WTC11 (cell line): ENCODE measurements at regions not wholly inside any gene's neighbourhood (a gene's known extent, or its start where the extent isn't known, plus 50 kb on each side); places are given as distances from the start of the nearest gene placed in this dataset.

Experiments
- ATAC-seq: fragments of 200-7000 bp; cut with Tn5 transposase; 2 replicates; pipeline ENCODE4 v1.10.0; 2021; ENCODE audit warnings: mild to moderate bottlenecking, moderate library complexity
- CTCF ChIA-PET: fragments of 300-600 bp; sonication (Branson Sonifier 250); formaldehyde crosslinking; loops from one replicate; lab custom pipeline; 2021; ENCODE audit warnings: antibody characterized with exemption; lab: Charles Lee
- POLR2A ChIA-PET: fragments of 350-600 bp; sonication (Branson Sonifier 250); formaldehyde crosslinking; loops from one replicate; lab custom pipeline; 2021; ENCODE audit warnings: antibody characterized with exemption; lab: Charles Lee
- DNase-seq: peaks from one replicate; pipeline ENCODE4 v3.0.0; 2021; ENCODE audit warnings: low spot score
- H3K27ac Mint-ChIP-seq: 2 replicates; pipeline ENCODE4 v1.8.0; 2021; ENCODE audit warnings: mixed read lengths
- H3K27me3 Mint-ChIP-seq: 2 replicates; pipeline ENCODE4 v1.8.0; 2021; ENCODE audit warnings: low read depth, mild to moderate bottlenecking, moderate library complexity, mixed read lengths
- H3K36me3 Mint-ChIP-seq: 2 replicates; pipeline ENCODE4 v1.8.0; 2021; ENCODE audit warnings: mixed read lengths
- H3K4me1 Mint-ChIP-seq: 2 replicates; pipeline ENCODE4 v1.8.0; 2022; ENCODE audit warnings: mixed read lengths
- H3K4me3 Mint-ChIP-seq: 2 replicates; pipeline ENCODE4 v1.8.0; 2021; ENCODE audit warnings: mild to moderate bottlenecking, moderate library complexity, mixed read lengths
- H3K9me3 Mint-ChIP-seq: 2 replicates; pipeline ENCODE4 v1.8.0; 2021; ENCODE audit warnings: mixed read lengths
- AR ChIP-seq: fragments of 250-450 bp; sonication (Bioruptor Pico); IDR thresholded peaks from 2 replicates; pipeline ENCODE4 v1.9.0; 2021; ENCODE audit warnings: mild to moderate bottlenecking
- CREM ChIP-seq: sonication (generic); formaldehyde crosslinking; IDR thresholded peaks from 2 replicates; pipeline ENCODE4 v1.8.1; 2022; ENCODE audit warnings: mild to moderate bottlenecking, missing genetic modification reagents, moderate library complexity
- FOXK1 ChIP-seq: sonication (generic); formaldehyde crosslinking; IDR thresholded peaks from 2 replicates; pipeline ENCODE4 v1.8.0; 2022; ENCODE audit warnings: mild to moderate bottlenecking, moderate library complexity, missing genetic modification reagents
- FOXP4 ChIP-seq: sonication (generic); formaldehyde crosslinking; IDR thresholded peaks from 2 replicates; pipeline ENCODE4 v1.8.0; 2022; ENCODE audit warnings: mild to moderate bottlenecking, missing genetic modification reagents
- GABPB1 ChIP-seq: sonication (generic); formaldehyde crosslinking; IDR thresholded peaks from 2 replicates; pipeline ENCODE4 v1.8.1; 2023; ENCODE audit warnings: mild to moderate bottlenecking, missing genetic modification reagents
- MYBL2 ChIP-seq: sonication (generic); formaldehyde crosslinking; IDR thresholded peaks from 2 replicates; pipeline ENCODE4 v1.8.1; 2023; ENCODE audit warnings: mild to moderate bottlenecking, moderate library complexity, missing genetic modification reagents
- NFATC4 ChIP-seq: fragments of 250-450 bp; sonication (Bioruptor Pico); IDR thresholded peaks from 2 replicates; pipeline ENCODE4 v1.9.0; 2021; ENCODE audit warnings: mild to moderate bottlenecking
- NR1H2 ChIP-seq: sonication (generic); formaldehyde crosslinking; IDR thresholded peaks from 2 replicates; pipeline ENCODE4 v1.9.0; 2021; ENCODE audit warnings: mild to moderate bottlenecking, moderate library complexity, missing genetic modification reagents
- RELA ChIP-seq: sonication (generic); formaldehyde crosslinking; IDR thresholded peaks from 2 replicates; pipeline ENCODE4 v1.8.1; 2022; ENCODE audit warnings: missing genetic modification reagents, mild to moderate bottlenecking, borderline replicate concordance
- RORB ChIP-seq: fragments of 250-450 bp; sonication (Bioruptor Pico); IDR thresholded peaks from 2 replicates; pipeline ENCODE4 v1.9.0; 2021; ENCODE audit warnings: mild to moderate bottlenecking
- SP1 ChIP-seq: sonication (generic); formaldehyde crosslinking; conservative IDR thresholded peaks from 2 replicates; pipeline ENCODE4 v1.8.1; 2022; ENCODE audit warnings: missing genetic modification reagents
- TEAD1 ChIP-seq: sonication (generic); formaldehyde crosslinking; IDR thresholded peaks from 2 replicates; pipeline ENCODE4 v1.8.0; 2022; ENCODE audit warnings: mild to moderate bottlenecking, missing genetic modification reagents
- ZNF219 ChIP-seq: sonication (generic); formaldehyde crosslinking; IDR thresholded peaks from 2 replicates; pipeline ENCODE4 v1.8.0; 2023; ENCODE audit warnings: missing genetic modification reagents, mild to moderate bottlenecking, borderline replicate concordance
- ZNF232 ChIP-seq: sonication (generic); formaldehyde crosslinking; IDR thresholded peaks from 2 replicates; pipeline ENCODE4 v1.8.0; 2022; ENCODE audit warnings: mild to moderate bottlenecking, missing genetic modification reagents
- ZNF396 ChIP-seq: fragments of 250-450 bp; sonication (Bioruptor Pico); IDR thresholded peaks from 2 replicates; pipeline ENCODE4 v1.8.0; 2021; ENCODE audit warnings: mild to moderate bottlenecking, moderate library complexity, borderline replicate concordance
- ZNF423 ChIP-seq: fragments of 250-450 bp; sonication (Bioruptor Pico); IDR thresholded peaks from 2 replicates; pipeline ENCODE4 v2.1.2; 2022; ENCODE audit warnings: mild to moderate bottlenecking, moderate library complexity
- ZNF671 ChIP-seq: fragments of 250-450 bp; sonication (Bioruptor Pico); IDR thresholded peaks from 2 replicates; pipeline ENCODE4 v1.8.0; 2021; ENCODE audit warnings: mild to moderate bottlenecking
- TF ChIP-seq, protein P1 (sequence below): fragments of 250-450 bp; sonication (Bioruptor Pico); IDR thresholded peaks from 2 replicates; pipeline ENCODE4 v1.9.0; 2021; ENCODE audit warnings: mild to moderate bottlenecking, borderline replicate concordance

- no peak for TF ChIP-seq ZNF396 (CRISPR knock-in tag)
- TF ChIP-seq ZNF219 (CRISPR knock-in tag): no peak
- TF ChIP-seq SP1 (CRISPR knock-in tag): no peak
- TF ChIP-seq ZNF671 (CRISPR knock-in tag): no peak
- TF ChIP-seq, protein P1, sequence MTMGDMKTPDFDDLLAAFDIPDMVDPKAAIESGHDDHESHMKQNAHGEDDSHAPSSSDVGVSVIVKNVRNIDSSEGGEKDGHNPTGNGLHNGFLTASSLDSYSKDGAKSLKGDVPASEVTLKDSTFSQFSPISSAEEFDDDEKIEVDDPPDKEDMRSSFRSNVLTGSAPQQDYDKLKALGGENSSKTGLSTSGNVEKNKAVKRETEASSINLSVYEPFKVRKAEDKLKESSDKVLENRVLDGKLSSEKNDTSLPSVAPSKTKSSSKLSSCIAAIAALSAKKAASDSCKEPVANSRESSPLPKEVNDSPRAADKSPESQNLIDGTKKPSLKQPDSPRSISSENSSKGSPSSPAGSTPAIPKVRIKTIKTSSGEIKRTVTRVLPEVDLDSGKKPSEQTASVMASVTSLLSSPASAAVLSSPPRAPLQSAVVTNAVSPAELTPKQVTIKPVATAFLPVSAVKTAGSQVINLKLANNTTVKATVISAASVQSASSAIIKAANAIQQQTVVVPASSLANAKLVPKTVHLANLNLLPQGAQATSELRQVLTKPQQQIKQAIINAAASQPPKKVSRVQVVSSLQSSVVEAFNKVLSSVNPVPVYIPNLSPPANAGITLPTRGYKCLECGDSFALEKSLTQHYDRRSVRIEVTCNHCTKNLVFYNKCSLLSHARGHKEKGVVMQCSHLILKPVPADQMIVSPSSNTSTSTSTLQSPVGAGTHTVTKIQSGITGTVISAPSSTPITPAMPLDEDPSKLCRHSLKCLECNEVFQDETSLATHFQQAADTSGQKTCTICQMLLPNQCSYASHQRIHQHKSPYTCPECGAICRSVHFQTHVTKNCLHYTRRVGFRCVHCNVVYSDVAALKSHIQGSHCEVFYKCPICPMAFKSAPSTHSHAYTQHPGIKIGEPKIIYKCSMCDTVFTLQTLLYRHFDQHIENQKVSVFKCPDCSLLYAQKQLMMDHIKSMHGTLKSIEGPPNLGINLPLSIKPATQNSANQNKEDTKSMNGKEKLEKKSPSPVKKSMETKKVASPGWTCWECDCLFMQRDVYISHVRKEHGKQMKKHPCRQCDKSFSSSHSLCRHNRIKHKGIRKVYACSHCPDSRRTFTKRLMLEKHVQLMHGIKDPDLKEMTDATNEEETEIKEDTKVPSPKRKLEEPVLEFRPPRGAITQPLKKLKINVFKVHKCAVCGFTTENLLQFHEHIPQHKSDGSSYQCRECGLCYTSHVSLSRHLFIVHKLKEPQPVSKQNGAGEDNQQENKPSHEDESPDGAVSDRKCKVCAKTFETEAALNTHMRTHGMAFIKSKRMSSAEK (CRISPR knock-in tag): no peak
- TF ChIP-seq ZNF232 (CRISPR knock-in tag): no peak
- TF ChIP-seq CREM (CRISPR knock-in tag): no peak
- no peak for TF ChIP-seq RELA
- TF ChIP-seq FOXP4 (CRISPR knock-in tag): no peak
- no peak for TF ChIP-seq GABPB1
- no peak for TF ChIP-seq AR
- TF ChIP-seq MYBL2 (CRISPR knock-in tag): no peak
- no peak for TF ChIP-seq NFATC4 (CRISPR knock-in tag)
- no peak for TF ChIP-seq NR1H2 (CRISPR knock-in tag)
- TF ChIP-seq RORB (CRISPR knock-in tag): no peak
- TF ChIP-seq TEAD1 (CRISPR knock-in tag): no peak
- TF ChIP-seq, all 79 proteins: peak for 0
- CTCF ChIA-PET: interaction anchor here (1.5 kb wide), 1 partner anchor 551 kb away, joined by 3 read pairs; no protein-coding TSS in a partner anchor
- POLR2A ChIA-PET: no interaction called here
- H3K36me3 Mint-ChIP-seq: peaks cover 25% of the 10 kb centered on the region
- ATAC-seq: no peak
- peaks cover 33% of the 10 kb centered on the region for H3K9me3 Mint-ChIP-seq
- peaks cover 42% of the 10 kb centered on the region for H3K4me1 Mint-ChIP-seq
- no peak overlapping the region for H3K4me3 Mint-ChIP-seq
- 0 out of 2 replicates have a peak overlapping the region, but pooled peaks have one; percentile 29 for H3K27ac Mint-ChIP-seq
- no peak for DNase-seq
- peaks cover 24% of the 10 kb centered on the region for H3K27me3 Mint-ChIP-seq
Observed at GRCh38 chr10:36188461-36188860, 546.4 kb upstream of the FZD8 start.

DNA sequence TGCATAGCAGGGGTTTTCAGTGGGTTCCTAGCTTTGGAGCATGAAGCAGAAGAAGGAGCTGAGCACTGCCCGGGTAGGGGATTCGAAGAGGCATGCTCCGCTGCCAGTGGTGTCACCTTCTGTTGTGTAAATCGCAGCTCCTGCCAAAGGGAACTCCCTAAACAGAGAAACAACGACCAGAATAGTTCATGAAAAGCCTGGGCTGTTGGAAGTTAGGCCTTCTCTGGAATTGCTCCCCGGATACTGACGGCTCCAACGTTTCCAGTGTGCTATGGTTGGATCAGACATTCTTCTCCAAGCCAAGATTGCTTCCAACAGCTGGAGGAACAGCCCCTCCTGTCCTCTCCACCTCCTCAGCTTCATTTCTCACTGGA is 546.0 kb upstream of the FZD8 start:
- ATAC-seq: peak; percentile 96
- H3K27me3 Mint-ChIP-seq: peaks cover 20% of the 10 kb centered on the region
- peaks cover 42% of the 10 kb centered on the region for H3K4me1 Mint-ChIP-seq
- POLR2A ChIA-PET: no interaction called here
- no peak overlapping the region for H3K4me3 Mint-ChIP-seq
- H3K27ac Mint-ChIP-seq: peak overlapping the region; percentile 71
- DNase-seq: peak; percentile 48
- 0 out of 2 replicates have a peak, but pooled peaks have one; percentile 27 for TF ChIP-seq FOXK1
- TF ChIP-seq ZNF671 (CRISPR knock-in tag): no peak
- peak; percentile 14; the same call in 1 of the 2 replicates for TF ChIP-seq ZNF423 (CRISPR knock-in tag)
- H3K9me3 Mint-ChIP-seq: peaks cover 30% of the 10 kb centered on the region
- CTCF ChIA-PET: interaction anchor here (1.5 kb wide), 1 partner anchor 551 kb away, joined by 3 read pairs; no protein-coding TSS in a partner anchor
- peaks cover 25% of the 10 kb centered on the region for H3K36me3 Mint-ChIP-seq
